T-helper 1 cell treated with Interleukin-12 subunit alpha and Interleukin-12 subunit beta and Interleukin-4 antibody, amounts not matched to agents 30 μg/mL and 1 μg/mL, for 36 hours (primary cell): ENCODE measurements at regions not wholly inside any gene's neighbourhood (a gene's known extent, or its start where the extent isn't known, plus 50 kb on each side); places are given as distances from the start of the nearest gene placed in this dataset.

Experiments
- H3K27ac Mint-ChIP-seq: one replicate; pipeline ENCODE4 v1.8.0; 2021; ENCODE audit warnings: mild to moderate bottlenecking, mixed read lengths
- H3K27me3 Mint-ChIP-seq: one replicate; pipeline ENCODE4 v1.8.0; 2021; ENCODE audit warnings: low read depth, mixed read lengths
- H3K36me3 Mint-ChIP-seq: one replicate; pipeline ENCODE4 v1.8.0; 2021; ENCODE audit warnings: low read depth, mixed read lengths
- H3K4me1 Mint-ChIP-seq: one replicate; pipeline ENCODE4 v1.8.0; 2021; ENCODE audit warnings: low read depth, mixed read lengths
- H3K4me3 Mint-ChIP-seq: one replicate; pipeline ENCODE4 v1.8.0; 2021; ENCODE audit warnings: mild to moderate bottlenecking, moderate library complexity, mixed read lengths
- H3K9me3 Mint-ChIP-seq: one replicate; pipeline ENCODE4 v1.8.0; 2021; ENCODE audit warnings: mixed read lengths

- Mint-ChIP-seq H3K27ac (no peak overlapping the region), H3K9me3 (peaks cover 10% of the 10 kb centered on the region), H3K27me3 (no peaks in the 10 kb centered on the region), H3K36me3 (no peaks in the 10 kb centered on the region), H3K4me3 (no peak overlapping the region), H3K4me1 (no peaks in the 10 kb centered on the region)
These were observed 279.8 kb upstream of the SALL1 start for GRCh38 chr16:51430716-51431369.

- Mint-ChIP-seq H3K27ac (no peak overlapping the region), H3K4me1 (no peaks in the 10 kb centered on the region), H3K9me3 (peaks cover 9% of the 10 kb centered on the region), H3K4me3 (no peak overlapping the region), H3K36me3 (no peaks in the 10 kb centered on the region), H3K27me3 (no peaks in the 10 kb centered on the region)
These were observed 278.0 kb upstream of the SALL1 start for GRCh38 chr16:51429041-51429440.

- H3K36me3 Mint-ChIP-seq, result no peaks in the 10 kb centered on the region
- no peak overlapping the region for H3K27ac Mint-ChIP-seq
- no peak overlapping the region for H3K4me3 Mint-ChIP-seq
- H3K4me1 Mint-ChIP-seq, result no peaks in the 10 kb centered on the region
- peaks cover 3% of the 10 kb centered on the region for H3K9me3 Mint-ChIP-seq
- no peaks in the 10 kb centered on the region for H3K27me3 Mint-ChIP-seq
These were observed 276.0 kb upstream of the SALL1 start for GRCh38 chr16:51427085-51427484.

- no peaks in the 10 kb centered on the region for H3K27me3 Mint-ChIP-seq
- no peaks in the 10 kb centered on the region for H3K36me3 Mint-ChIP-seq
- H3K27ac Mint-ChIP-seq, result no peak overlapping the region
- peaks cover 3% of the 10 kb centered on the region for H3K9me3 Mint-ChIP-seq
- H3K4me3 Mint-ChIP-seq, result no peak overlapping the region
- H3K4me1 Mint-ChIP-seq, result no peaks in the 10 kb centered on the region
These were observed 275.2 kb upstream of the SALL1 start for GRCh38 chr16:51426276-51426675.

- Mint-ChIP-seq H3K4me1 (no peaks in the 10 kb centered on the region), H3K27ac (no peak overlapping the region), H3K9me3 (no peaks in the 10 kb centered on the region), H3K27me3 (no peaks in the 10 kb centered on the region), H3K4me3 (no peak overlapping the region), H3K36me3 (no peaks in the 10 kb centered on the region)
These were observed 269.2 kb upstream of the SALL1 start for GRCh38 chr16:51420247-51420646.

- no peaks in the 10 kb centered on the region for H3K27me3 Mint-ChIP-seq
- no peak overlapping the region for H3K27ac Mint-ChIP-seq
- H3K9me3 Mint-ChIP-seq, result peaks cover under 1% of the 10 kb centered on the region
- H3K4me1 Mint-ChIP-seq, result no peaks in the 10 kb centered on the region
- no peak overlapping the region for H3K4me3 Mint-ChIP-seq
- no peaks in the 10 kb centered on the region for H3K36me3 Mint-ChIP-seq
These were observed 268.7 kb upstream of the SALL1 start for GRCh38 chr16:51419768-51420167.

GRCh38 chr16:51418258-51418657 lies 267.2 kb upstream of the SALL1 start:
- H3K36me3 Mint-ChIP-seq, result no peaks in the 10 kb centered on the region
- H3K27me3 Mint-ChIP-seq, result no peaks in the 10 kb centered on the region
- H3K27ac Mint-ChIP-seq, result no peak overlapping the region
- H3K9me3 Mint-ChIP-seq, result peaks cover 5% of the 10 kb centered on the region
- no peaks in the 10 kb centered on the region for H3K4me1 Mint-ChIP-seq
- H3K4me3 Mint-ChIP-seq, result no peak overlapping the region

- no peaks in the 10 kb centered on the region for H3K4me1 Mint-ChIP-seq
- peaks cover 5% of the 10 kb centered on the region for H3K9me3 Mint-ChIP-seq
These were observed 265.9 kb upstream of the SALL1 start for GRCh38 chr16:51416926-51417325.

GRCh38 chr16:51410125-51410524 lies 259.1 kb upstream of the SALL1 start:
- Mint-ChIP-seq H3K27ac (no peak overlapping the region), H3K4me3 (no peak overlapping the region), H3K4me1 (no peaks in the 10 kb centered on the region), H3K36me3 (no peaks in the 10 kb centered on the region), H3K9me3 (peaks cover 5% of the 10 kb centered on the region), H3K27me3 (no peaks in the 10 kb centered on the region)

More at GRCh38 chr16:51416926-51417325, 265.9 kb upstream of the SALL1 start:
- no peaks in the 10 kb centered on the region for H3K36me3 Mint-ChIP-seq
- no peak overlapping the region for H3K27ac Mint-ChIP-seq
- H3K27me3 Mint-ChIP-seq, result no peaks in the 10 kb centered on the region
- H3K4me3 Mint-ChIP-seq, result no peak overlapping the region

GRCh38 chr16:51409001-51409675 lies 258.1 kb upstream of the SALL1 start:
- no peaks in the 10 kb centered on the region for H3K36me3 Mint-ChIP-seq
- H3K9me3 Mint-ChIP-seq, result no peaks in the 10 kb centered on the region
- no peaks in the 10 kb centered on the region for H3K4me1 Mint-ChIP-seq
- H3K4me3 Mint-ChIP-seq, result no peak overlapping the region
- H3K27me3 Mint-ChIP-seq, result no peaks in the 10 kb centered on the region
- no peak overlapping the region for H3K27ac Mint-ChIP-seq

GRCh38 chr16:51408357-51408756 lies 257.3 kb upstream of the SALL1 start:
- H3K36me3 Mint-ChIP-seq, result no peaks in the 10 kb centered on the region
- H3K4me1 Mint-ChIP-seq, result no peaks in the 10 kb centered on the region
- no peaks in the 10 kb centered on the region for H3K27me3 Mint-ChIP-seq
- no peaks in the 10 kb centered on the region for H3K9me3 Mint-ChIP-seq
- no peak overlapping the region for H3K4me3 Mint-ChIP-seq
- H3K27ac Mint-ChIP-seq, result no peak overlapping the region

GRCh38 chr16:51407921-51408320 lies 256.9 kb upstream of the SALL1 start:
- Mint-ChIP-seq H3K36me3 (no peaks in the 10 kb centered on the region), H3K4me3 (no peak overlapping the region), H3K4me1 (no peaks in the 10 kb centered on the region), H3K27me3 (no peaks in the 10 kb centered on the region), H3K9me3 (no peaks in the 10 kb centered on the region), H3K27ac (no peak overlapping the region)

- no peak overlapping the region for H3K27ac Mint-ChIP-seq
- H3K36me3 Mint-ChIP-seq, result no peaks in the 10 kb centered on the region
- H3K4me3 Mint-ChIP-seq, result no peak overlapping the region
- no peaks in the 10 kb centered on the region for H3K9me3 Mint-ChIP-seq
- H3K27me3 Mint-ChIP-seq, result no peaks in the 10 kb centered on the region
- no peaks in the 10 kb centered on the region for H3K4me1 Mint-ChIP-seq
These were observed 256.1 kb upstream of the SALL1 start for GRCh38 chr16:51407199-51407598.

GRCh38 chr16:51405361-51405760 lies 254.3 kb upstream of the SALL1 start:
- Mint-ChIP-seq H3K36me3 (no peaks in the 10 kb centered on the region), H3K4me1 (no peaks in the 10 kb centered on the region)

GRCh38 chr16:51404386-51404785 lies 253.3 kb upstream of the SALL1 start:
- Mint-ChIP-seq H3K9me3 (no peaks in the 10 kb centered on the region), H3K27me3 (no peaks in the 10 kb centered on the region), H3K4me3 (no peak overlapping the region), H3K36me3 (no peaks in the 10 kb centered on the region), H3K27ac (no peak overlapping the region), H3K4me1 (no peaks in the 10 kb centered on the region)

More at GRCh38 chr16:51405361-51405760, 254.3 kb upstream of the SALL1 start:
- Mint-ChIP-seq H3K27ac (no peak overlapping the region), H3K27me3 (no peaks in the 10 kb centered on the region), H3K4me3 (no peak overlapping the region), H3K9me3 (no peaks in the 10 kb centered on the region)
